Gastroesophageal sphincter (tissue), 4 donors: ENCODE measurements at regions not wholly inside any gene's neighbourhood (a gene's known extent, or its start where the extent isn't known, plus 50 kb on each side); places are given as distances from the start of the nearest gene placed in this dataset.

ENCODE experiments used
- ATAC-seq: fragments of 150-250 bp; one replicate; pipeline ENCODE4 v1.9.1; 2016; ENCODE audit warnings: mild to moderate bottlenecking, moderate library complexity
- H3K27ac ChIP-seq, 4 donors: fragments of 200-600 bp; sonication (generic) in 3 of 4; 1 replicate in 3 of 4; 2 replicates in 1 of 4; pipeline ENCODE4 v1.5.1; 2016 to 2019
- H3K27me3 ChIP-seq: fragments of 200-600 bp; sonication (generic); one replicate; pipeline ENCODE4 v1.5.1; 2019
- H3K36me3 ChIP-seq, 2 donors: fragments of 200-600 bp; sonication (generic); one replicate each; pipeline ENCODE4 v1.5.1; 2019; ENCODE audit warnings: control low read depth in 1 of 2
- H3K4me1 ChIP-seq, 3 donors: fragments of 200-600 bp; sonication (generic); 1 replicate in 2 of 3; 2 replicates in 1 of 3; pipeline ENCODE4 v1.5.1; 2016 to 2019; ENCODE audit warnings: control low read depth in 2 of 3
- H3K4me3 ChIP-seq, 2 donors: fragments of 200-600 bp; sonication (generic); one replicate each; pipeline ENCODE4 v1.5.1; 2019; ENCODE audit warnings: mild to moderate bottlenecking in 1 of 2, moderate library complexity in 1 of 2
- H3K9me3 ChIP-seq, 3 donors: fragments of 200-600 bp; sonication (generic); one replicate each; pipeline ENCODE4 v1.5.1; 2017 to 2019; ENCODE audit warnings: control low read depth in 2 of 3
- CTCF ChIP-seq, 4 experiments: fragments of 200-600 bp in 2 of 4; fragments of 450-650 bp in 2 of 4; sonication (generic) in 1 of 4; IDR thresholded peaks; one replicate each; pipeline ENCODE4 v1.5.1; 2017 to 2019; ENCODE audit warnings: antibody characterized with exemption in 4 of 4, mild to moderate bottlenecking in 2 of 4, moderate library complexity in 2 of 4
- EP300 ChIP-seq: sonication (generic); formaldehyde crosslinking; IDR thresholded peaks from one replicate; pipeline ENCODE4 v1.6.1; 2017; ENCODE audit warnings: antibody characterized with exemption, mild to moderate bottlenecking
- POLR2A ChIP-seq, 2 donors: fragments of 450-650 bp; IDR thresholded peaks; one replicate each; pipeline ENCODE4 v1.6.1; 2017; ENCODE audit warnings: antibody characterized with exemption in 2 of 2, mild to moderate bottlenecking in 2 of 2, moderate library complexity in 1 of 2
- POLR2AphosphoS5 ChIP-seq: sonication (generic); formaldehyde crosslinking; IDR thresholded peaks from one replicate; pipeline ENCODE4 v1.6.1; 2017; ENCODE audit warnings: antibody characterized with exemption
- WGBS, 2 donors: methylation state at CpG; one replicate each; pipeline ENCODE4 v1.1.5; 2018; ENCODE audit warnings: low coverage in 1 of 2; 5-methylcytosine and 5-hydroxymethylcytosine counted together

- no peaks in the 10 kb centered on the region for H3K9me3 ChIP-seq
- peaks cover 0 to 20% (median 0%) of the 10 kb centered on the region in 3 donors for H3K4me1 ChIP-seq
- TF ChIP-seq EP300 (no peak), POLR2AphosphoS5 (no peak), CTCF (IDR thresholded peaks at IDR 0.05) (no peak), POLR2A (IDR thresholded peaks at IDR 0.05) (no peak)
- ATAC-seq = no peak
- peak overlapping the region in 2 of 4 donors; percentile 6 to 13 for H3K27ac ChIP-seq
- H3K36me3 ChIP-seq = no peaks in the 10 kb centered on the region
- no peak overlapping the region for H3K4me3 ChIP-seq
- 80 to 82% methylated on average over 8 to 9 of the region's 9 CpGs for WGBS, 2 donors
- H3K27me3 ChIP-seq = no peaks in the 10 kb centered on the region
These were observed 138.4 kb upstream of the GSE1 start for GRCh38 chr16:85474621-85475217.

GRCh38 chr16:85475233-85475632 is 137.9 kb upstream of the GSE1 start:
- WGBS, 2 donors = 0 to 83% methylated on average over 1 to 2 of the region's 8 CpGs
- Histone ChIP-seq H3K4me1 (peaks cover 0 to 20% (median 0%) of the 10 kb centered on the region in 3 donors), H3K27me3 (no peaks in the 10 kb centered on the region), H3K36me3 (no peaks in the 10 kb centered on the region), H3K9me3 (no peaks in the 10 kb centered on the region), H3K4me3 (no peak overlapping the region), H3K27ac (peak overlapping the region in 2 of 4 donors; percentile 9 to 13)
- TF ChIP-seq EP300 = no peak
- TF ChIP-seq CTCF (IDR thresholded peaks at IDR 0.05) = no peak
- TF ChIP-seq POLR2A (IDR thresholded peaks at IDR 0.05) = no peak
- no peak for TF ChIP-seq POLR2AphosphoS5
- ATAC-seq = no peak

- H3K4me3 ChIP-seq = no peak overlapping the region
- peaks cover 0 to 20% (median 0%) of the 10 kb centered on the region in 3 donors for H3K4me1 ChIP-seq
- H3K27me3 ChIP-seq = no peaks in the 10 kb centered on the region
- H3K36me3 ChIP-seq = no peaks in the 10 kb centered on the region
- no peak for TF ChIP-seq POLR2AphosphoS5
- TF ChIP-seq POLR2A (IDR thresholded peaks at IDR 0.05) = no peak
- no peak for TF ChIP-seq CTCF (IDR thresholded peaks at IDR 0.05)
- TF ChIP-seq EP300 = no peak
- peak overlapping the region in 2 of 4 donors; percentile 12 to 13 for H3K27ac ChIP-seq
- H3K9me3 ChIP-seq = no peaks in the 10 kb centered on the region
- no peak for ATAC-seq
- 84% methylated on average over 8 of the region's 22 CpGs; no CpG with 5 or more reads in 1 of the 2 donors for WGBS, 2 donors
These were observed 137.3 kb upstream of the GSE1 start for GRCh38 chr16:85475691-85476300.

GRCh38 chr16:85476389-85476788 is 136.7 kb upstream of the GSE1 start:
- H3K4me1 ChIP-seq = peaks cover 0 to 20% (median 0%) of the 10 kb centered on the region in 3 donors
- ATAC-seq = no peak
- H3K9me3 ChIP-seq = no peaks in the 10 kb centered on the region
- 91 to 93% methylated on average over 10 to 11 of the region's 11 CpGs for WGBS, 2 donors
- no peaks in the 10 kb centered on the region for H3K36me3 ChIP-seq
- no peak overlapping the region for H3K27ac ChIP-seq
- TF ChIP-seq EP300 = no peak
- no peaks in the 10 kb centered on the region for H3K27me3 ChIP-seq
- H3K4me3 ChIP-seq = no peak overlapping the region

GRCh38 chr16:85477801-85478363 is 135.2 kb upstream of the GSE1 start:
- no peak for ATAC-seq
- Histone ChIP-seq H3K4me3 (no peak overlapping the region), H3K36me3 (no peaks in the 10 kb centered on the region), H3K27me3 (no peaks in the 10 kb centered on the region), H3K4me1 (peaks cover 0 to 20% (median 0%) of the 10 kb centered on the region in 3 donors), H3K9me3 (no peaks in the 10 kb centered on the region), H3K27ac (no peak overlapping the region)
- 88 to 93% methylated on average over 10 to 14 of the region's 24 CpGs for WGBS, 2 donors
- no peak for TF ChIP-seq POLR2A (IDR thresholded peaks at IDR 0.05)
- no peak for TF ChIP-seq CTCF (IDR thresholded peaks at IDR 0.05)
- TF ChIP-seq POLR2AphosphoS5 = no peak
